Ecto neural progenitor cell (in vitro differentiated cells): ENCODE measurements at regions not wholly inside any gene's neighbourhood (a gene's known extent, or its start where the extent isn't known, plus 50 kb on each side); places are given as distances from the start of the nearest gene placed in this dataset.
"Not testable (repeated sequence)": the region's sequence is repeated elsewhere in the genome, so short reads cannot be mapped to it uniquely, and the experiment has no call there.

Experiments used
- DNase-seq: peaks from one replicate; pipeline ENCODE4 v3.0.0-alpha.2; 2018; ENCODE audit warnings: low spot score

- no peak for DNase-seq
These were observed 101.3 kb downstream of the AKAP11 start for GRCh38 chr13:42373048-42373812.

DNA sequence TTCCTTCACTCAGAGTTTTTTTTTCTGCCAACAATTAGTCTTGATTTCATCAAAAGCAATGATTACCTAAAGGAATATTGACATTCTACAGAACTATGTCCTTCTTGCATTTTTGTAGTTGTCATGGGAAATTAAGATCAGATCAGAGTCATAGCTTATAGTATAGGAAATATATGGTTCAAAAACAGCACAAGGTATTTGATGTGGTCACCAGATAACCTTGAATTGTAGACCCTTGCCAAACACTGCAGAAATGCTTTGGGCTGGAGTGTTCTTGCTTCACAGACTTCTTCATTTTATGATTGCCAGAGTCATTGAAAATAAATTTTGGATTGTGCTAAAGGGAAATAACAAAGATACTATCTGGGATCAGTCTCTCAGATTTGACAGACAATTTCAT is 103.7 kb downstream of the AKAP11 start:
- DNase-seq = no peak

GRCh38 chr13:42377640-42378382 is 105.9 kb downstream of the AKAP11 start:
- no peak for DNase-seq

DNA sequence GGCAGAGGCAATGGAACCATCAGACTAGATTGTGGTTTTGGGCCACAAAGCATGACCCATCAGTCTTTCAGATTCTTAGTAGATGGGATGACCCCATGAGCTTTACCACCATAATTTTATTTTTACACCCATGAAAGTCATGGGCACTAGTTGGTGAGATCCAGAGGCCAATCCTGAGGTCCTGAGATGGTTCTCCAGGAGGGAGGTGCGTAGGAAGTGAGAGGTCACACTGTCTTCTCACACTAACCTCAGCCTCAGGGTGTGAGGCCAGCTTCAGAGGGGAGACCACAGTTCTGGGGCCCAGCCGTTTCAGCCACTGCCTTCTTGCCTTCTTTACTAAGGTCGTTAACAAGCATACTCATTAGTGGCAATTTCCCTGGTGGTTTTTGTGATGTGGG is 106.4 kb downstream of the AKAP11 start:
- no peak for DNase-seq

DNA sequence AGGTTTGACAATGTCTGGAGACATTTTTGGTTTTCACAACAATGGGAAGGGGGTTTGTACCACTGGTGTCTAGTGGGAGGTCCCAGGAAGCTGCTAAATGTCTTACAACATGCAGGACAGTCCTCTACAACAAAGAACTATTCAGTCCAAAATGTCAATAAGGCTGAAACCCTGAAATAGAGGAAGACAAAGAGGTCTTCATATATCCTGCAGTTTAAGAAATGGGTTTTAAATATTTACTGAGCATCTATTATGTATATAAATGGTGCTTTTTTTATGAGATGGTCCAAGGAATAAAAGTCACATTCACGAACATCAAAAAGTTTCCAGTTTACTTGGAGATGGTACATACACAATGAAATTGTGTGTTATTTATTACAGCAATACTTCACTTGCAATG is 107.3 kb downstream of the AKAP11 start:
- DNase-seq = no peak

DNA sequence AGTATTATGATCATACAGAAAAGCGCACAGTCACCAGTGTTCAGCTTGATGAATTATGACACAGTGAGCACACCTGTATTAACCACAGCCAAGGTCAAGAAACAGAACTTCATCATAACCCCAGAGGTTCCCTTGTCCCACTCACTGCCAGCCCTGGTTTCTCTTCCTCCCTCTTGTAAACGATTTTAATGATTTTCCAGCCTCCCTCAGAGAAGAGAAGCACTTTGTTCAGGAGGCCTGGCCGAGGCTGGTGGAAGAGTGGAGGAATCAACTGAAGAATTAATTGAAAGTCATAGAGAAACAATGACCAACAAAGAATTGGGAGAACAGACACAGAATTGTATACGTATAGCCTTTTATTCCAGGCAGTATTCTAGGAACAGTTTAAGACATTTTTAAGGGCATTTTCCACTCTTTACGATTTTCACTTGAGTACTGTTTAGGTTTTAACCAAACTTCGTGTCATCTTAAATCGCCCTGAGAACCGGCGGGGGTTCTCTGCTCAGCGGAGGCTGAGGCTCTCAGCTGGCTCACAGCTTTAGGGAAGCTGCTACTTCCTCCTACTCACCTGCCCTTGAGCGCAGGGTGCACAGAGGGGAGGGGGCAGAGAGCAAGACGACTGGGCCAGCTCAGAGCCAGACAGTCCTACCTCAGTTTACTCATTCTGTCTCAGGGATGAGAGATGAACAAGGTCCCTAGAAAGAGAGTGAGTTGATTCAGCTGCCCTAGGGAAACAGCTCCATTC is 108.6 kb downstream of the AKAP11 start:
- DNase-seq = no peak

- no peak for DNase-seq
These were observed 109.1 kb downstream of the AKAP11 start for GRCh38 chr13:42381165-42381425.

DNA sequence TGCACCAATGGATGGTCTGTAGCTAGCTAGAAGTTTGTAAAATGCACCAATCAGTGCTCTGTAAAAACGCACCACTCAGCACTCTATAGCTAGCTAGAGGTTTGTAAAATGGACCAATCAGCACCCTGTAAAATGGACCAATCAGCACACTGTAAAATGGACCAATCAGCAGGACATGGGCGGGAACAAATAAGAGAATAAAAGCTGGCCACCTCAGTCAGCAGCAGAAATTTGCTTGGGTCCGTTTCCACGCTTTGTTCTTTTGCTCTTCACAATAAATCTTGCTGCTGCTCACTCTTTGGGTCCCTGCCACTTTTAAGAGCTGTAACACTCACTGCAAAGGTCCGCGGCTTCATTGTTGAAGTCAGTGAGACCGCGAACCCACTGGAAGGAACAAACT is 109.5 kb downstream of the AKAP11 start:
- not testable (repeated sequence) for DNase-seq

DNA sequence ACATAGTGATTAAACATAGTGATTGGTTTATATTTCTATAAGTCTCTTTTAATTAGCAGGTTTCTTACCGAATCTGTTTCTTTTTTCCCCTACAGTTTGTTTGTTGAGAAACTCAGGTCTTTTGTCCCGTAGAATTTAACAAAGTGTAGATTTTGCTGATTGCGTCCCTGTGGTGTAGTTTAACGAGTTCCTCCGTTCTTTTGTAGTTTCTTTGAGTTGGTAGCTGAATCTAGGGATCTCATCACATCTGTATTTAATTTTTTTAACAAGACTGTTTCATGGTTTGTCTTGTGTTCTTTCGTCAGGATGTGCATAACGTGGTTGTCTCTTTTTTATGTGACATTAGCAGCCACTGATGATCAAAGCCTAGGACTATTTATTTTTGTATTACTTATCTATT is 111.1 kb downstream of the AKAP11 start:
- no peak for DNase-seq

DNA sequence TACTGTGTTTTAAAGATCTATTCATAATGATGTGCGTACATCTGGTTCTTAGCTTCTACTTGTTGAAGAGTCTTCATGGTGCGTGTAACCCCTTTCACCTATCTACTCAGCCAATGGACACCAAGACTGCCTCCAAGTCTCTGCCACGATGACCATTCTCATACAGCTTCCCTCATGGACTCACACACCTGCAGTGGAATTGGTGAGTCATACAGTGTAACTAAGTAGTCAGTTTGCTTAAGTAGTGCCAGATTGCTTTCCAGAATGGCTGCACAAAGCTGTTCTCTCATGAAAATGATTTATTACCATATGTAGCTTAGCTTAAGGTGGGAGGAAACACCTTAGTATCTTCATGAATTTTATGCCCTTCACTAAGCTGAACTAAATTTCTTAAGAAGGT is 112.3 kb downstream of the AKAP11 start:
- no peak for DNase-seq

DNA sequence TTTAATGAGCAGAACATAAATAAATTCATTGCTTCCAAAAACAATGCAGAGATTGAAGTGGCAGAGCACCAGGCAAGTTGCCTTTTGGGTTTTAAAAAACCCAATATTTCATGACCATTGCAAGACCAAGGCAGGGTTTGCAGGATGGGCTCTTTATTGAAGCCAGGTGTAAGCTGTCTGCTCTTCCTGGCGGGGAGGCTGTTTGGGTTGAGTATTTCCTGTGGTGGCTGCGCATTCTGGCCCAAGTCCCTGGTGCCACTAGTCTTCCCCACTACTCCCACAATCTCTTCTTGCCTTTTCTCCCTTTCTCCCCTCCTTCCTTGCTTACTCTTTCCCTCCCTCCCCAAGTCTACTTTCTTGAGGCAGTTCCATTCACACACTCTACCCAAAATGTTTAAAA is 116.4 kb downstream of the AKAP11 start:
- DNase-seq = no peak

DNA sequence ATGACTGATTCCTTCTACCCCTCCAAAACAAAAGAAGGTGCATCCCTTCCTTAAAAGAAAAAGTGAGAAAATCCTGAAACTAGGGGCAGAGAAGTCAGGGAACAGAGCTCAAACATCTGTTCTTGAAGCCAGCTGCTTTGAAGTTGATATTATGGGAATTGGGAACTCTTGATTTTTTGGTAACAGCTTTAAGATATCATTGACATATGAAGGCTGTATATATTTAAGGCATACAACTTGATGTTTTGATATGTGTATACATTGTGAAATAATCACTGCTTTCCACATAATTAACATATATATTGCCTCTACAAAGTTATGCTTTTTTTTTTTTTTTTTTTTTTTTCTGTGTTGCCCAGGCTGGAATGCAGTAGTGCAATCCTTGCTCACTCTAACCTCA is 117.1 kb downstream of the AKAP11 start:
- no peak for DNase-seq

DNA sequence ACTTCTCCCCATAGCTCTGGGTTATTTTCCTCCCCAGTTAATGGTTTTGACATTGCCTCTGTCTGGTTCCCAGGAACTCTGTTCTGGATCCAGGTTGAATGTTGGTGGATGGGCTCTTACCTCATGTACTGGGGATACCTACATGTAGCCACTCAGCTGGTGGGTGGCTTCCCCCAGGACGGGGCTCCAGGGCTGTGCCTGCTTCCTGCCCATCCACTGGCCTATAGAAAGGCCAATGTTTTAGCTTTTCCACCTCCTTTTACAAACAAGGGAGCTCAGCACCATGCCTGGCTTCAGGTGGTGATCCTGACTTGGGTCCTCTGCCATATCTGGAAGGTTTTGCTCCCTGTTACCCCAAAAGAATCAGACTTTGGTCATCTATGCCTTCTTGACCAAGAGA is 120.2 kb downstream of the AKAP11 start:
- no peak for DNase-seq

DNA sequence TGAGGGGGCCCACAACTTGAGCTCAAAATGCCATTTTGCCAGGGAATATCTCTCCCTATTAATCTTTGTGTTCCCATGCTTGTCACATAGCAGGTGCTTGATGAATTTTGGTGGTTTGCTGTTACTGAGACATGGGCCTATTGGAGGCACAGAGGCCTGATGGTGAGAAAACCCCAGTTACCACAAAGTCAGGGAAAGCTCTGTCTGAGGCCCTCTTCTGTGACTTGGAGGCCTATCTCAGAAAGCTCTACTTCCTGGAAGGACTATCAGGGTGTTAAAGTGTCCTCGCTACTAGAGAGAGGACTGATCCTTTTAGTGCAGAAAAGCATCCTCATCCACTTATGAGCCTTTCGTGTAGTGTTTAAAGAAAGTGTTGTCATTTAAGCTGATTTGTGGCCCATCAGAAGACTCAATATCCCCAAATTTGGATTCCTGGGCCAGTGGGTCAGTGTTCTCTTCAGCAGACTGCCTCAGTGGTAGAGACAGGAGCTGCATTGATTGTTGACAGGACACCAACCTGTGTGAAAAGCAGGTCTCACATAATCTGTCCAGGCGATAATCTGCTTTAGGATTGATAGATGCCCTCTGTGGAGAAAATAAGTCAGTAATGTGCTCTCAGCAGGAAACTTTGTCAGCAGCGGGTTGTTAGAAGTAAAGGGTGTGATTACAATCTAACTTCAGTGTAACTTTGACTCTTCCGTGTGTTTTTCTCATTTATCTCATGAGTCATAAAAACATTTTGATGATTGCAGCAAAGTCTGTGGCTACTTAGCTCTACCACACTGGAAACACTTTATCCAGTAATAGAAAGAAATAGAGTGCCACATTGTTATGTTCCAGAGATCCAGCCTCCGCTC is 121.0 kb downstream of the AKAP11 start:
- no peak for DNase-seq

DNA sequence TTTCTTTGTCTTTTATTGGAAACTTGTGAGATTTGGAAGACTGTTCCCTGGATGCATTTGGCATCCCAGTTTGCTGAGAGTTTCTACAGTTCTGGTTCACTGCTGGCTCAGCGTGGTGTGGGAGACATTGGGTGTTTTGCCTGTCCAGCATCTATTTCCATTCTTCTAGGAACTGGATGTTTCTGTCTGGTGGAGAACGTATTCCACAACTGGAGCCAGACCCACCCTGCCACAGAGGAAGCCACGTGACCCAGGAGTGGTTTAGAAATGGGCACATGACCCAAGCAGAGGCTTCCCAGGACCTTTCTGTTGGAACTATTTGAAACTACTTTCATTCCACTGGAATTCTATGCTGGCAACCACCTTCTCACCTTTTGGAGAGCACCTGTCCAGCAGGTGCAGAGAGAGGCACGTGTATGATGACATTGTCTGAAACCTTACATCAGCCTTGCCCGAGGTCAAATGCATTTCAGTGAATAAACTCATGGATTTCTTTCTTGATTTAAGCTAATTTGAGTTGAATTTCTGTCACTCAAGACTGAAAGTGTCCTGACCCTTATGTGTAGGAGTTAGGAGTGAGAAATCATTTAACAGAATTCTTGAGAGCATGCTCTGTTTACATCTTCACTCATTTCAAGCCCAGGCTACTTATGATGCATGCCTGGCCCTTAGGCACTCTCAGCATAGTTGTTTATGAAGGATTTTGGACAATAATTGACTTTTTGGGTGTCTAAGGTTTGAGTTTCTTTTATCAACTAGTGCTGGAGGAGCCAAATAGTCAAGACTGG is 121.8 kb downstream of the AKAP11 start:
- no peak for DNase-seq

DNA sequence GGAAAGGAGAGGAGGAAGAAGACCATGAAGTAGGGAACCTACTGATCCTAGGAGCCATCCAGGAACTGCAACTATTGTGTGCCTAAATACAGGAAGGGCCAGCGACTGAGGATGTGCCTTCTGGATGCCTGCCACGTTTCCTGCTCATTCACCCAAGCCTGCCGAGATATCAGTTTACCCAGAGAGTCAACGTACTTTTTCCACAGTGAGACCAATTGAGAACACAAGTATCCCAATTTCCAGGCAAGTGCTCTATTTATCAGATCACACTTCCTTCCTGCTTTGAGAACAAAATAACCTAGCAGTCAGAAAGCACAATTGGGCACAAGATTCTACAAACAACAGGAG is 122.4 kb downstream of the AKAP11 start:
- no peak for DNase-seq

DNA sequence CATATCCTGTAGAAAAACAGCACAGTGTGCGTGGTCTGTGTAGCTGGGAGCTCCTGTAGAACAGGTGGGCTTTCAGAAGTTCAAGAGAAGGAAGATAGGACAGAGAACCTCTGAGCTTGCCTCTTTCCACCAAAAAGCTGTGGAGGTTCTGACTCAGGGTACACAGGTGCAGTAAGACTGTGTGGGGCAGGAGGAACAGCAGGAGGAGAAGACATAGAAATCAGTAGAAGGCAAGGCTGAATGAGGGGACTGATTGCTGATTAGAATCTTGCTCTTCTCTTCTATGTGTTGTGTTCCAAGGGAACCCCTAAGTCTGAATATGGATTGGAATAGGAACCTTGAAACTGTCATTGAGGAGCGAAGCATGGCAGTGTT is 122.7 kb downstream of the AKAP11 start:
- no peak for DNase-seq

- DNase-seq = no peak
These were observed 123.3 kb downstream of the AKAP11 start for GRCh38 chr13:42395086-42395821.

- no peak for DNase-seq
These were observed 124.5 kb downstream of the AKAP11 start for GRCh38 chr13:42396501-42396900.

- no peak for DNase-seq
These were observed 125.1 kb downstream of the AKAP11 start for GRCh38 chr13:42396901-42397655.
